ENCODE measurements at regions not wholly inside any gene's neighbourhood (a gene's known extent, or its start where the extent isn't known, plus 50 kb on each side); places are given as distances from the start of the nearest gene placed in this dataset.

DNA sequence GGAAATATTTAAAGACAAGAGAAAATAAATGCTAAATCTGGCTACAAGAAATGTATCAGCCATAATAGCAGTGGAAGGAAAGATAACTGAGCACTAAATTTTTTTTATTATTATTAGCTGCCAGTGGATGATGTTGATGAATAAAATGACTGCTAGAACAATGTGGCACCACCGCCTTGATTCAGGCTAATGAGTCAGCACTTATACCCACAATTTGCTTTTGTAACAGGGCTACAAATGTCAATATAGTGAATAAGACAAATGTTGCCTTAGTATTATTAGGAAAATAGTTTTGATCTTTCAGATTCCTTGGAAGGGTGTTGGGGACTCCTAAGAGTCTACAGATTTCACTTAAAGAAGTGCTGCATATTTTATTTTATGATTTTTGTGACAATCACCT is 555.2 kb upstream of the GRAMD2B start:
- TF ChIP-seq YY1 (IDR thresholded peaks at IDR 0.05; ENCODE audit: insufficient read depth, insufficient read length) (no peak), ZNF274 (IDR thresholded peaks at IDR 0.05; ENCODE audit: low read depth, low read length) (no peak), SUZ12 (IDR thresholded peaks at IDR 0.05; ENCODE audit: extremely low read depth, insufficient read depth, insufficient read length) (no peak)
